Activated CD4-positive, alpha-beta T cell treated with anti-CD3 and anti-CD28 coated beads, Interleukin-2, amount 50 U/mL, for 48 hours (primary cell): ENCODE measurements at regions not wholly inside any gene's neighbourhood (a gene's known extent, or its start where the extent isn't known, plus 50 kb on each side); places are given as distances from the start of the nearest gene placed in this dataset.
"Not testable (repeated sequence)": the region's sequence is repeated elsewhere in the genome, so short reads cannot be mapped to it uniquely, and the experiment has no call there.

Experiments
- DNase-seq, 2 experiments: peaks; one replicate each; pipeline ENCODE4 v3.0.0-alpha.2; 2020

DNA sequence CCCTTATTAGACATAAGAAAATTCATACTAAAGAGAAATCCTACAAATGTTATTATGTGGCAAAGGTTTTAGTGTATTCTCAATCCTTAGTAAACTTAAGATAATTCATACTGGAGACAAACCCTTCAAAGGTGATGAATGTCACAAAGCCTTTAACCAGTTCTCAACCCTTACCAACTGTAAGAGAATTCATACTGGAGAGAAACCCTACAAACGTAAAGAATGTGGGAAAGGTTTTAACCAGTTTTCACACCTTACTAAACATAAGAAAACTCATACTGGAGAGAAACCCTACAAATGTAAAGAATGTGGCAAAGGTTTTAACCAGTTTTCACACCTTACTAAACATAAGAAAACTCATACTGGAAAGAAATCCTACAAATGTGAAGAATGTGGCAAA, 93.2 kb downstream of the ZNF680 start:
- no peak for DNase-seq

DNA sequence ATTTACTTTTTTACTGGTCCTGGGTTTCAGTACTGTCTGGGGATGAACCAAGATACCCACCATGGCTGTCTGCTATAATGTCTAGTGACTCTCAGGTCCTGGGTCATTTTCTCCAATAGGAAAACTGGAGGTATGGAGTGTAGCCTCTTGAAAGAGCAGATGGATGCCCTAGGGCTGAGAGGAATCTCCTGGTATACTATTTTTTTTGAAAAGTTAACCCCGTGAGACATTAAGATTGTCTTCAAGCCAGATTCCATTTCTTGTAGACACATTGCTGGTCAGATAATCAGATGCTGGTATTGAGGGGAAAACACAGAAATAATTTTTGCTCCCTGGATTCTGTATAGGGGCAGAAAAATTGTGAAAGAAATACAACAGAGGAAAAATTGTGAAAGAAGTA, 97.3 kb downstream of the ZNF680 start:
- no peak for DNase-seq

DNA sequence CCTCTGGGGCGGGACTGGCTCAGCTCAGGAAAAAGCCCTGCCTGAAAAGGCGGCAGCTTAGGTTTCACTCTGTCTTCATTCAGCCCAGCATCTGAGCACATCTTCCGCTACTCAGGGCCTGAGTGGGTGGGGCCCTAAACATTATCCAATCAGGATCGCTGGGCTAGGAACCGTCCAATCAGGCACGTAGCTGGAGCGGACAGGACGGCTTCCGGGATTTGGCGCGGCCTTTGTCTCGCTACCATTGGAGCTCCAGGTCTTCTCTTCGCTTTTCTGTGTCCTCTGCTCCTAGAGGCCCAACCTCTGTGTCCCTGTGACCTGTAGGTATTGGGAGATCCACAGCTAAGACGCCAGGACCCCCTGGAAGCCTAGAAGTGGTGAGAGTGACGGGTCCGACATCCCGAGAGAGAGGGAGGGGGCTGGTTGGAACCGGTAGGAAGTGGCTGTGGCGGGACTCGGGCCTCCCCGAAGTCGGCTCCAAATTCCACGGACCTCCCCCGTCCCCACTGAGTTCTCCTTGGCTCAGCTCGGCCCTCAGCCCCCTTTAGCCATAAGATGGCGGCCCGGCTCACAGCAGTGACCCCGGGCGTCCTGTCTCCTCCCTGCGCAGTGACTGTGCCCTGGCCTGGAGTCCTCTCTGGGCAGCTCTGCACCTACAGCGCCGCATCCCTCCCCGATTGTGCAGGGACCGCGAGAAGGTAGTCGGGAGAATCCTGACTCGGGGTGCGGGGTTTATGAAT, 99.1 kb downstream of the ZNF680 start:
- DNase-seq: peak in 1 of 2 experiments; percentile 7

DNA sequence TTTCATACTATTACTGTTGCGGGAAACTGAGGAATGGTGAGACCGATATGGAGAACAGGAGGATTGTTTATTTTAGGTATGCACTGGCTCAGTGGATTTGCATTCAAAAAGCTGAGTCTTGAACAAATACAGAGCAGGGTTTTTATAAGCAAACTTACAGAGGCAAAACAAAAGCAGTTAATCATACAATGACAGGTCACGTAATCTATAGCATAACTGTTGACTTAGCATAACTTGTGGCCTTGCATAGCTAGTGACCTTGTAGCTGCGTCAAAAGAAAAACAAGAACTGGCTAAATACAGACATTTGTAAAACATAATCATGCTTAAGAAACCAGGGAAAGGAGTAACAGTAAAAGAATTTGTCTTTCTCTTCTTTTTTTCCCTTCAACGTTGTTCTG, 103.0 kb downstream of the ZNF680 start:
- DNase-seq: not testable (repeated sequence)

DNA sequence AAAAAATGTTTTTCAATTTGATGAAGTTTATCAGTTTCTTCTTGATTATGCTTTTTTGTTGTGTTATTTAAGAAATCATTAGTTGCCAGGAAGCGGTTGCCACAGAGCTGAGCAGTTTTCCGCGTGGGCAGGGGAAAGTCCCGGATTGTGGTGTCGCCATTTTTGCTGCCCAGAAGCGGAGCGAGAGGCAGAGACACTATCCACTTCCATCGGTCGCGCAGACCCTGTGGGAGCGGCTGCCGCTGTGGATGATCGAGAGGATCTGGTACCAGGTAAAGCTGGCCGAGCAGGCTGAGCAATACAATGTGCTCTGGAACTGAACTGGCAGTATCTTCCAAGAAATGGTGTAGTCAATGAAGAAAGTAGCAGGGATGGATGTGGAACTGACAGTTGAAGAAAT, 119.8 kb downstream of the ZNF736 start:
- no peak for DNase-seq

DNA sequence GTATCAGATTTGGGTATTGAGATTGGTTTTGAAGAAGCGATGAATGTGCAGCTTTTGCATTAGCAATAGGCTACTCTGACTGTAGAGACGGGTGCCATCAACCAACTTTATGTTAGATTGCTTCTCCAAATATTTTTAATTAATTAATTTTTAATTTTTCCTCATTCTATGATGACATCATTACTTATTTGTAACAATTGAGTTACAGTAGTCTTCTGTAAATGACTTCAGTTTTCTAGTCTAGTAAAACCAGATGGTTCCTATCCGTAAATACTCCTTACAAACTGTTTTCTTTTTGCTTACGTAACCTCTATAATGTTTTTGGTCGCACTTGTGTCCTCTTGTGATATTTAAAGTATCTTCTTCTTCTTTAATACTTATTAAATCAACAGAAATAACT, 118.1 kb downstream of the ZNF736 start:
- no peak for DNase-seq

DNA sequence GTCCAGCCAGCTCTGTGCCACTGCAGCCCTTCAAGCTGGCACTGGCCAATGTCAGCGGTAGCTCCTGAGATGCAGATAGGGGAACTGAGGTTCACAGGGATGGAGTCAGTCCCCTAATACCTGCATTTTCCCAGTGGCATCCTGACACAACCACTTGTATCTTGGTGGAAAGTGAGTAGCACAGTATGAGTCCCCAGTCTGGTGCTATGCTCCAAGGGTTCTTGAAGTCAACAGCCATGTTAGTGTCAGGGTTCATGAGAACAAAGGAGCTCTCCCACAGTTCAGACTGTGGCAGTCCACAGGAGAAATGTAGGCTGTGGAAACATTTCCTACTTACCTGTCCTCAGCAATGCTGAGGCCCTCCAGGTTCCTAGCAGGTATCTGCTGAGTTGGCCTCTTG, 115.5 kb downstream of the ZNF736 start:
- DNase-seq: no peak

DNA sequence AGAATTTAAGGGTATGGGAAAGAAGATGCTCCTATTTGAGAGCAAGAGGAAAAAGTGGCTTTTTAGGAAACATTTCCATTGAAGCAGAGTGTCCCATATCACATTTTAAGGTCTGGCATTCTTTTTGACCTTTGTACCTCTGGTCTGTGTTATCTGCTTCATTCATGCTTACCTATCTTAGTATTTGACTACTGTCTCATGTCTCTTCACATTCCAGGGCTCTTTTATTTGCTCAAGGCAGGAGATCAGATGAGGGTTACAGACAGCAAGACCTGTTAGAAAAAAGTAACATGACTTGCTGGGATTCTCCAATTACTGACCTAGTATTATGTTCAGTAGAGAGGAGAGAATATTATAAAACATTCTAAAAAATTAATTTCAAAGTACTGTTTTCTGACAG, 111.7 kb downstream of the ZNF736 start:
- not testable (repeated sequence) for DNase-seq

DNA sequence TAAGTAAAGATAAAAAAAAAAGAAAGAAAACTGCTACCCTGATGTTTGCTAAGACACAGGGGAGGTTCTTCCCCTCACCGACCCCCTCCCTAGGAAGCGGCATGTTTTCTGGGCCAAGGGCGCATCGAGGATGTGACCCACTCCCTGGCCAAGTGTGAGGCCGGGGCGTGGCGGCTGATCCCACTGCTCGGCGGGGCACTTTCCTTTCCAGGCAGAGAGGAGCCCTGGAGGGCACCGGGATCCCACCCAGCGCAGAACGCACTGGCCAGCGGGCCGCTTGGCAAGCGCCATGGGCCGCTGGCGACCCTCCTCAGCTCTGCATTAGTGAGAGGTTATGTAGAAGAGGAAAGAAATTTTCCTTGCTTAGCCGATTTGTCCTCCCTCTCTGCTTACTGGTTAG, 93.4 kb downstream of the ZNF736 start:
- DNase-seq: no peak
